ENCODE measurements at regions not wholly inside any gene's neighbourhood (a gene's known extent, or its start where the extent isn't known, plus 50 kb on each side); places are given as distances from the start of the nearest gene placed in this dataset.
"Not testable (repeated sequence)": the region's sequence is repeated elsewhere in the genome, so short reads cannot be mapped to it uniquely, and the experiment has no call there.

GRCh38 chr10:9900751-9901150 is 1116.9 kb upstream of the CELF2 start:
- no peak for DNase-seq

- no peak for DNase-seq
Observed at GRCh38 chr10:9901971-9902370, 1115.7 kb upstream of the CELF2 start.

- no peak for DNase-seq
Observed at GRCh38 chr10:9910446-9910845, 1107.2 kb upstream of the CELF2 start.

- DNase-seq, result no peak
Observed at GRCh38 chr10:9911488-9911887, 1106.2 kb upstream of the CELF2 start.

GRCh38 chr10:9913876-9914514 is 1103.7 kb upstream of the CELF2 start:
- no peak for DNase-seq

GRCh38 chr10:9921544-9921943 is 1096.1 kb upstream of the CELF2 start:
- no peak for DNase-seq

GRCh38 chr10:9922126-9922870 is 1095.4 kb upstream of the CELF2 start:
- DNase-seq, result no peak

GRCh38 chr10:9926003-9926402 is 1091.7 kb upstream of the CELF2 start:
- no peak for DNase-seq

GRCh38 chr10:9926881-9927280 is 1090.8 kb upstream of the CELF2 start:
- no peak for DNase-seq

GRCh38 chr10:9939716-9940115 is 1078.0 kb upstream of the CELF2 start:
- DNase-seq, result no peak

- DNase-seq, result no peak
Observed at GRCh38 chr10:9944690-9945089, 1073.0 kb upstream of the CELF2 start.

GRCh38 chr10:9950070-9950469 is 1067.6 kb upstream of the CELF2 start:
- DNase-seq, result no peak

- no peak for DNase-seq
Observed at GRCh38 chr10:9951481-9952257, 1066.0 kb upstream of the CELF2 start.

GRCh38 chr10:9957351-9957750 is 1060.3 kb upstream of the CELF2 start:
- no peak for DNase-seq

GRCh38 chr10:9957876-9958275 is 1059.8 kb upstream of the CELF2 start:
- DNase-seq, result not testable (repeated sequence)

GRCh38 chr10:9965341-9965740 is 1052.3 kb upstream of the CELF2 start:
- no peak for DNase-seq

- no peak for DNase-seq
Observed at GRCh38 chr10:9986786-9987185, 1030.9 kb upstream of the CELF2 start.

GRCh38 chr10:9987197-9987596 is 1030.5 kb upstream of the CELF2 start:
- no peak for DNase-seq

GRCh38 chr10:9992661-9993060 is 1025.0 kb upstream of the CELF2 start:
- no peak for DNase-seq

- no peak for DNase-seq
Observed at GRCh38 chr10:9994131-9994530, 1023.5 kb upstream of the CELF2 start.

GRCh38 chr10:9999627-10000026 is 1018.0 kb upstream of the CELF2 start:
- no peak for DNase-seq

GRCh38 chr10:10007957-10008356 is 1009.7 kb upstream of the CELF2 start:
- no peak for DNase-seq

- no peak for DNase-seq
Observed at GRCh38 chr10:10010397-10010796, 1007.3 kb upstream of the CELF2 start.

- no peak for DNase-seq
Observed at GRCh38 chr10:10014846-10015245, 1002.8 kb upstream of the CELF2 start.

All from CD4-positive, alpha-beta T cell treated with Interleukin-17A for 4 hours (primary cell).